Kidney capillary endothelial cell (primary cell): ENCODE measurements at regions not wholly inside any gene's neighbourhood (a gene's known extent, or its start where the extent isn't known, plus 50 kb on each side); places are given as distances from the start of the nearest gene placed in this dataset.
"Not testable (repeated sequence)": the region's sequence is repeated elsewhere in the genome, so short reads cannot be mapped to it uniquely, and the experiment has no call there.

ENCODE experiments used
- DNase-seq: peaks from one replicate; pipeline ENCODE4 v3.0.0-alpha.2; 2018; ENCODE audit warnings: low spot score

- no peak for DNase-seq
These were observed 133.8 kb upstream of the RFX3 start for GRCh38 chr9:3659647-3660046.

- DNase-seq: no peak
These were observed 133.2 kb upstream of the RFX3 start for GRCh38 chr9:3658964-3659363.

- DNase-seq: no peak
These were observed 130.4 kb upstream of the RFX3 start for GRCh38 chr9:3656224-3656623.

GRCh38 chr9:3650994-3651622, 125.3 kb upstream of the RFX3 start:
- DNase-seq: no peak

- no peak for DNase-seq
These were observed 123.0 kb upstream of the RFX3 start for GRCh38 chr9:3648722-3649246.

GRCh38 chr9:3648266-3648665, 122.5 kb upstream of the RFX3 start:
- DNase-seq: no peak

- no peak for DNase-seq
These were observed 121.9 kb upstream of the RFX3 start for GRCh38 chr9:3647652-3648051.

GRCh38 chr9:3646226-3646625, 120.4 kb upstream of the RFX3 start:
- DNase-seq: no peak

- not testable (repeated sequence) for DNase-seq
These were observed 116.3 kb upstream of the RFX3 start for GRCh38 chr9:3642075-3642474.

GRCh38 chr9:3629495-3629894, 103.7 kb upstream of the RFX3 start:
- no peak for DNase-seq

- no peak for DNase-seq
These were observed 102.4 kb upstream of the RFX3 start for GRCh38 chr9:3628239-3628638.

- no peak for DNase-seq
These were observed 82.2 kb upstream of the RFX3 start for GRCh38 chr9:3608011-3608410.

- DNase-seq: no peak
These were observed 74.9 kb upstream of the RFX3 start for GRCh38 chr9:3600672-3601071.

- no peak for DNase-seq
These were observed 72.0 kb upstream of the RFX3 start for GRCh38 chr9:3597792-3598191.

GRCh38 chr9:3586066-3586465, 60.3 kb upstream of the RFX3 start:
- DNase-seq: no peak

GRCh38 chr9:3585606-3586005, 59.8 kb upstream of the RFX3 start:
- no peak for DNase-seq

- DNase-seq: no peak
These were observed 53.0 kb upstream of the RFX3 start for GRCh38 chr9:3578786-3579185.

GRCh38 chr9:3576328-3576727, 50.5 kb upstream of the RFX3 start:
- no peak for DNase-seq

- no peak for DNase-seq
These were observed 50.0 kb upstream of the RFX3 start for GRCh38 chr9:3575821-3576220.
